BJ (cell line): ENCODE measurements at regions not wholly inside any gene's neighbourhood (a gene's known extent, or its start where the extent isn't known, plus 50 kb on each side); places are given as distances from the start of the nearest gene placed in this dataset.

Source experiments
- CTCF ChIA-PET: fragments of 350-600 bp; formaldehyde crosslinking; extraction: SDS; loops from one replicate; lab custom pipeline; 2021; ENCODE audit warnings: antibody characterized with exemption, inconsistent platforms; lab: Yijun Ruan, JAX
- POLR2A ChIA-PET: fragments of 300-600 bp; sonication (Branson Sonifier 250); formaldehyde crosslinking; extraction: SDS; loops from one replicate; lab custom pipeline; 2021; ENCODE audit warnings: antibody characterized with exemption; lab: Charles Lee
- DNase-seq: peaks from one replicate; pipeline ENCODE4 v3.0.0-alpha.2; 2011; ENCODE audit warnings: low read depth
- H3K27me3 ChIP-seq: 2 replicates; pipeline ENCODE4 v1.6.0; 2011; ENCODE audit warnings: low read length; ENCODE audit not compliant: control insufficient read depth, insufficient read depth
- H3K36me3 ChIP-seq: 2 replicates; pipeline ENCODE4 v1.5.1; 2011; ENCODE audit warnings: low read length; ENCODE audit not compliant: control insufficient read depth, insufficient read depth
- H3K4me3 ChIP-seq: 2 replicates; pipeline ENCODE4 v1.5.1; 2011; ENCODE audit warnings: low read depth, mild to moderate bottlenecking, control low read depth, low read length
- TF ChIP-seq, protein P1 (sequence below): IDR thresholded peaks from 2 replicates; pipeline ENCODE4 v1.5.1; 2011; ENCODE audit warnings: low read depth, mild to moderate bottlenecking, control low read depth, inconsistent platforms, low read length, moderate library complexity; ENCODE audit not compliant: insufficient read depth

DNA sequence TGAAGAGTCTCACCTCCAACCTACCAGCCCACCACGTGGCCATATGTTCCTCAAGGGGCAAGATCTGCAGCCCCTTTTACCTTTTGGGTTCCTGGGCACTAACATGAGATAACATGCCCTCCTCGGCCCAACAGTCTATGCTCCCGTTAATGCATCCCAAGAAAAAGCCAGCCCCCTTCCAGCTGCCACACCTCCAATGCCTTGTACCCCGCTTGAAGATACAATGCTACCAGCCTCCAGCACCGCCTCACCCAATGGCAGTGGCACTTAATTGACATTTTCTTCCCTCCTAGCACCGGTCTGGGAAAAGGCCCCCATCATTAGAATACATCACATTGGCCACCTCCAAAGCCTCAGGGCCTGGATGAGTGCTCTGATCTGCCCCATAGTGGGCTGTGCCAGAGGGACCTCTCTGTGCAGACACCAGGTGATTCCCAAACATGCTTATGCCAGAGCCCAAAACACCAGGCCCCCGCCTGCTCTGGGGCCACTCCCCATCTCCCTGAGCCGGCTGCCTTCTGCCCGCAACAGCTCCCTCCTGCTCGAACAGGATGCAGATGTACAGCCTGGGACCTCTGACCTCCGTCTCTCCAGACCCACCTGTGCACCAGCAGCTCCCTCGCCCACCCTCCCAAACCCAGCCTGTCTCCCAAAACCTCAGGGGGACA, 118.3 kb downstream of the NCOR2 start:
- Histone ChIP-seq H3K36me3 (peaks cover 29% of the 10 kb centered on the region), H3K27me3 (no peaks in the 10 kb centered on the region), H3K4me3 (no peak overlapping the region)
- no peak for DNase-seq
- ChIA-PET POLR2A (no interaction called here), CTCF (interaction anchor here (1.1 to 1.2 kb wide), 2 partner anchors 50 to 318 kb away, joined by 4 read pairs; no protein-coding TSS in a partner anchor)
- TF ChIP-seq, protein P1, sequence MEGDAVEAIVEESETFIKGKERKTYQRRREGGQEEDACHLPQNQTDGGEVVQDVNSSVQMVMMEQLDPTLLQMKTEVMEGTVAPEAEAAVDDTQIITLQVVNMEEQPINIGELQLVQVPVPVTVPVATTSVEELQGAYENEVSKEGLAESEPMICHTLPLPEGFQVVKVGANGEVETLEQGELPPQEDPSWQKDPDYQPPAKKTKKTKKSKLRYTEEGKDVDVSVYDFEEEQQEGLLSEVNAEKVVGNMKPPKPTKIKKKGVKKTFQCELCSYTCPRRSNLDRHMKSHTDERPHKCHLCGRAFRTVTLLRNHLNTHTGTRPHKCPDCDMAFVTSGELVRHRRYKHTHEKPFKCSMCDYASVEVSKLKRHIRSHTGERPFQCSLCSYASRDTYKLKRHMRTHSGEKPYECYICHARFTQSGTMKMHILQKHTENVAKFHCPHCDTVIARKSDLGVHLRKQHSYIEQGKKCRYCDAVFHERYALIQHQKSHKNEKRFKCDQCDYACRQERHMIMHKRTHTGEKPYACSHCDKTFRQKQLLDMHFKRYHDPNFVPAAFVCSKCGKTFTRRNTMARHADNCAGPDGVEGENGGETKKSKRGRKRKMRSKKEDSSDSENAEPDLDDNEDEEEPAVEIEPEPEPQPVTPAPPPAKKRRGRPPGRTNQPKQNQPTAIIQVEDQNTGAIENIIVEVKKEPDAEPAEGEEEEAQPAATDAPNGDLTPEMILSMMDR: no peak

DNA sequence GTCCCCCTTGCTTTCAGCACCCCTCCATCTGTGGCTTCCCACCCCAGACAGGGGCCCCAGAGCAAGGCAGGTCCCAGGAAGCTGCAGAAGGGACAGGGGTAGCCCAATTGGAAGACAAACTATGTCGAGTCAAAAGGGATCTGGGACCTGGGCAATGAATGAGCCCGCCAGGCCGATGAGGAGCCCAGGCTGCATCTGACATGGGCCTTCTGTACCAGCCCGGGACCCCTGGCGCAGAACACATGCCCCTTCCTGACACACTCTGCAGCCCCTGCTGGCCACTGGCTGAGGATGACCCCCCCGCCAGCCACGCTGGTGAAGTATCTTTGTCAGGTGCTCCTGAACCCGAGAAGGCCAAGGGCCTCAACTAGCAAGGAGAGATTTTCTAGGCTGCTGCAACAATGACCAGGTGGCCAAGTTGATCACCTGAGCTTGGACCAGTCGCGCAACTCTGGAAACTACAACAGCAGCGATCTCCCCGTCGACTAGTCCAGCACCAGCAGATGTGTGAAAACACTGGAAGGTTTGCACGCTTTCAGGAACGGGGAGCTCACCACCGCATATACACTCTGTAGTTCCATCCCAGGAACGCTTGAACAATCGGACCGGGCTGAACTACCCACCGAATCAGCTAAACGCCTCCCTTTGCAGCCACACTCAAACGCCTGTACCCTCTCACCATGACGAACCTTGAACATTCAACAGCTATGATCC, 119.0 kb downstream of the NCOR2 start:
- POLR2A ChIA-PET: no interaction called here
- DNase-seq: no peak
- peaks cover 27% of the 10 kb centered on the region for H3K36me3 ChIP-seq
- CTCF ChIA-PET: no interaction called here
- TF ChIP-seq, protein P1: no peak
- H3K4me3 ChIP-seq: no peak overlapping the region
- no peaks in the 10 kb centered on the region for H3K27me3 ChIP-seq

- POLR2A ChIA-PET: no interaction called here
- TF ChIP-seq, protein P1: no peak
- Histone ChIP-seq H3K36me3 (peaks cover 28% of the 10 kb centered on the region), H3K27me3 (no peaks in the 10 kb centered on the region), H3K4me3 (no peak overlapping the region)
- DNase-seq: no peak
- CTCF ChIA-PET: interaction anchor here (1.0 to 2.2 kb wide), 2 partner anchors 47 to 325 kb away, joined by 4 read pairs; no protein-coding TSS in a partner anchor
Measured at GRCh38 chr12:124446364-124446763, 121.0 kb downstream of the NCOR2 start.

- no peak for DNase-seq
- no peak overlapping the region for H3K4me3 ChIP-seq
- CTCF ChIA-PET: interaction anchor here (1.0 to 2.2 kb wide), 2 partner anchors 47 to 326 kb away, joined by 4 read pairs; no protein-coding TSS in a partner anchor
- POLR2A ChIA-PET: no interaction called here
- no peaks in the 10 kb centered on the region for H3K27me3 ChIP-seq
- TF ChIP-seq, protein P1: no peak
- H3K36me3 ChIP-seq: peaks cover 28% of the 10 kb centered on the region
Measured at GRCh38 chr12:124445826-124446225, 121.6 kb downstream of the NCOR2 start.

- Histone ChIP-seq H3K27me3 (no peaks in the 10 kb centered on the region), H3K36me3 (peaks cover 26% of the 10 kb centered on the region), H3K4me3 (no peak overlapping the region)
- TF ChIP-seq, protein P1: no peak
- CTCF ChIA-PET: interaction anchor here (1.0 kb wide), 1 partner anchor 46 kb away, joined by 4 read pairs; no protein-coding TSS in a partner anchor
- DNase-seq: no peak
- POLR2A ChIA-PET: no interaction called here
Measured at GRCh38 chr12:124445121-124445718, 122.2 kb downstream of the NCOR2 start.
